Fibroblast of mammary gland (primary cell): ENCODE measurements at regions not wholly inside any gene's neighbourhood (a gene's known extent, or its start where the extent isn't known, plus 50 kb on each side); places are given as distances from the start of the nearest gene placed in this dataset.

Experiments
- DNase-seq: peaks from one replicate; pipeline ENCODE4 v3.0.0-alpha.2; 2010; ENCODE audit warnings: low read depth
- H3K4me3 ChIP-seq: 2 replicates; pipeline ENCODE4 v1.5.1; 2011; ENCODE audit warnings: low read depth, mild to moderate bottlenecking, low read length, moderate library complexity; ENCODE audit not compliant: control insufficient read depth
- TF ChIP-seq, protein P1 (sequence below): conservative IDR thresholded peaks from 2 replicates; pipeline ENCODE4 v1.5.1; 2011; ENCODE audit warnings: low read depth, low read length, inconsistent platforms; ENCODE audit not compliant: control insufficient read depth, insufficient read depth

DNA sequence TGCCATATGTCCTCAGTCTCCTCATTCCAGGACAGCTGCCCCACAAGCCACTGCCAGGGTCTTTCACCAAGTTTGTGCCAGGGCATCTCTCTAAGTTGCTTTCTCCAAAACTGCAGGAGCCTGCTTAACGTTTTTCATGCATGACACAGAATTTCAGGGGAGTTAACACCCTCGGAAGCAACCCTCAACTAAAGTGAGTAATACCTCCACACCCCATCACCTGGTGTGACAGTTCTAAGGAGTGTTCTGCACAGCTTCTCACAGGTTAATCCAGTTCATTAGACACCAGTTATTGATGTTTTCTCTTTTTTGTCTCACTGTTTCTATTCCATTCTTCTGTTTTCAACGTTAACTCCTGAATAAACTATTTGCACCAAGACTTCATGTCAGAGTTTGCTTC lies 115.0 kb downstream of the BACH1 start:
- DNase-seq = no peak
- TF ChIP-seq, protein P1, sequence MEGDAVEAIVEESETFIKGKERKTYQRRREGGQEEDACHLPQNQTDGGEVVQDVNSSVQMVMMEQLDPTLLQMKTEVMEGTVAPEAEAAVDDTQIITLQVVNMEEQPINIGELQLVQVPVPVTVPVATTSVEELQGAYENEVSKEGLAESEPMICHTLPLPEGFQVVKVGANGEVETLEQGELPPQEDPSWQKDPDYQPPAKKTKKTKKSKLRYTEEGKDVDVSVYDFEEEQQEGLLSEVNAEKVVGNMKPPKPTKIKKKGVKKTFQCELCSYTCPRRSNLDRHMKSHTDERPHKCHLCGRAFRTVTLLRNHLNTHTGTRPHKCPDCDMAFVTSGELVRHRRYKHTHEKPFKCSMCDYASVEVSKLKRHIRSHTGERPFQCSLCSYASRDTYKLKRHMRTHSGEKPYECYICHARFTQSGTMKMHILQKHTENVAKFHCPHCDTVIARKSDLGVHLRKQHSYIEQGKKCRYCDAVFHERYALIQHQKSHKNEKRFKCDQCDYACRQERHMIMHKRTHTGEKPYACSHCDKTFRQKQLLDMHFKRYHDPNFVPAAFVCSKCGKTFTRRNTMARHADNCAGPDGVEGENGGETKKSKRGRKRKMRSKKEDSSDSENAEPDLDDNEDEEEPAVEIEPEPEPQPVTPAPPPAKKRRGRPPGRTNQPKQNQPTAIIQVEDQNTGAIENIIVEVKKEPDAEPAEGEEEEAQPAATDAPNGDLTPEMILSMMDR = no peak
- no peak overlapping the region for H3K4me3 ChIP-seq

DNA sequence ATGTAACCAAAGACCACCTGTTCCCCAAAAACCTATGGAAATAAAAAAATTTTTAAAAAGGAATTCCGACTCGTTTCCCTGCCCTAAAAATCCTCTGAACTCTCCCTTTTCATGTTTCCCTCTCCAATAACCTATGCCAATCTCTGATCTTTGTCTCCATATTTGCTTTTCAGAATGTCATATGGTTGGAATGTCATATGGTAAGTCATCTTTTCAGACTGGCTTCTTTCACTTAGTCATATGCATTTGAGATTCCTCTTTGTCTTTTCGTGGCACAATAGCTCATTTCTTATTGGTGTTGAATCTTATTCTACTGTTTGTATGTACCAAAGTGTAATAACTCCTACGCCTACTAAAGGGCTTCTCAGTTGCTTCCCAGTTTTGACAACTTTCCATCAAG lies 117.5 kb downstream of the BACH1 start:
- no peak for DNase-seq
- TF ChIP-seq, protein P1 = no peak
- no peak overlapping the region for H3K4me3 ChIP-seq

DNA sequence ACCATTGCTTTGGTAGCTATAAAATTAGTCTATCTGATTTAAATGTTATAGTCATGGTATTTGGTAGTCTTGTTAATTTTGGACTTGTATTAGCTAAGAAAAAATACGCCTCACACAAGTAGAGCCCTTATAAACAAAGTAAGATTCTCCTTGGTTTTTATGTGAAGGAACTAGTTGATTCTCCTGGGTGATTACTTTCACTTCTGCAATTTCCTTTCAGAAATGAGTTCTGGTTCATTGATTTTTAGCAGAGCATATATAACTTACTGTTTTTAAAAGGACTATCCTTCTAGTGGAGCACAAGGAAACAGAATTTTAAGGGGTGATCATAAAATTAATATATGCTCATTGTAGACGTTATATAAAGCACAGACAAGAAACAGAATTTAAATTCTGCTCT lies 120.1 kb downstream of the BACH1 start:
- DNase-seq = no peak
- no peak overlapping the region for H3K4me3 ChIP-seq
- TF ChIP-seq, protein P1 = no peak

DNA sequence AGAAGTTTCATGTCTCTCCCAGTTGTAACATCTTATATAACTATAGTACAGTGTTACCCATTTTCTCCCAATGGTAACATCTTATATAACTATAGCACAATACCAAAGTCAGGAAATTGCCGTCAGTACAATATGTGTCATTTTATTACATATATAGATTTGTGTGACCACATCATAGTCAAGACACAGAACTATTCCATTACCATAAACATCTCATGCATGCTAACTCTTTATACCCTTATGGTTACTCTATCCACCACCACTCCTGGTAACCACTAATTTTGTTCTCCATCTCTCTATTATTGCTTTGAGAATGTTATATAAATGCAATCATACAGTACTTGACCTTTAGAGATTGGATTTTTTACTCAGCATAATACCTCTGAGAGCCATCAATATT lies 120.7 kb downstream of the BACH1 start:
- TF ChIP-seq, protein P1 = no peak
- no peak overlapping the region for H3K4me3 ChIP-seq
- DNase-seq = no peak

DNA sequence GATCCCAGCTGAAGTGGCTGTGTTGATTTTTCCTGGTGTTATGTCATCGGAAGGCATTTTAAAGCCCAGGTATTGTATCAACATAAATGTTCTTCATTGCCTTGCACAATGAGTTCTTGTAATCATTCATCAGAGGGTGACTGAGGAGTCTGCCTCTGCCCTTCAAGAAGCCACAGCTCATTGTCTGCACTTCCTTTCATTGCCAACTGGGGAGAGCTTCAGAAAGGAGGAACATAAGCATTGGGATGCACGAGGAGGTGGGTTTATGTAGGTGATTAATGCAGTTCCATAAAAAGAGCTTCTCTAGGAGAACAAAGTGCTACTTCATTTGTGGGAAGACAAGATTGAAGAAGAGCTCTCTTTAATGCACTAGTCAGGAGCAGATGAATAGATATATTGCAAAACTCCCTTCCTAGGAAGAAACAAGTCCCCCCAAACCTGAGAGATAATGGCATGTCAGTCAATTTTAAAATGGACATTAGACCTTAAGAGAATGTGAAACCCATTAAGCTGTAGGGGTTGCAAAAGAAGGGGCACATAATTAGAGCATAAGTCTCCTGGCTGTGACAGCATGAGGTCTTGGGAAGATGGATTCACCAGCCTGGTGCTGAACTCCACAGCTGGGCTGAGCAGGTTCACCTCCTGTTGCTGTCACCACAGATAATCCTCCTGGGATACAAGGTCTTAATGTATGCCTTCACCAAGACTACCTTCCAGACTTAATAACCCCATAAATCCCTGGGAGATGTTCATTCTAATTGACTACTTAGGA lies 124.6 kb downstream of the BACH1 start:
- DNase-seq = no peak
- TF ChIP-seq, protein P1 = no peak
- no peak overlapping the region for H3K4me3 ChIP-seq

DNA sequence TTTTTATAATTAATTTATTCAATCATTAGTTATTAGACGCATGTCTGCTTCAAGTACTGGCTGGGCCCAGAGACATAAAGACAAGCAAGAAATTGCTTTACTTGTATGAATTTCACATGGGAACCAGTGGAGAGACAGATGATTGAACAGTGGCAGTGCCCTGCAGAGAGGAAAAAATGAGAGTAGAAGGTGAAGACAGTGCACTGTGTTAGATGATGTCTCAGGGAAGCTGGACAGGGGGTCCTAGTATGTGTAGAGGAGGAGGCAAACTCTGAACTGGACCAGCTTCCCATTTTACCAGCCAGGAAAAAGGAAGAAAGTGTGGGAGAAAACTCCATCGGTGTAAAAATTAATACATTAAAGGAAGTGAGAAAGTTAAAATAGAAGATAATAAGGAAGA lies 126.0 kb downstream of the BACH1 start:
- H3K4me3 ChIP-seq = no peak overlapping the region
- TF ChIP-seq, protein P1 = no peak
- DNase-seq = no peak
